ENCODE measurements at regions not wholly inside any gene's neighbourhood (a gene's known extent, or its start where the extent isn't known, plus 50 kb on each side); places are given as distances from the start of the nearest gene placed in this dataset.

DNA sequence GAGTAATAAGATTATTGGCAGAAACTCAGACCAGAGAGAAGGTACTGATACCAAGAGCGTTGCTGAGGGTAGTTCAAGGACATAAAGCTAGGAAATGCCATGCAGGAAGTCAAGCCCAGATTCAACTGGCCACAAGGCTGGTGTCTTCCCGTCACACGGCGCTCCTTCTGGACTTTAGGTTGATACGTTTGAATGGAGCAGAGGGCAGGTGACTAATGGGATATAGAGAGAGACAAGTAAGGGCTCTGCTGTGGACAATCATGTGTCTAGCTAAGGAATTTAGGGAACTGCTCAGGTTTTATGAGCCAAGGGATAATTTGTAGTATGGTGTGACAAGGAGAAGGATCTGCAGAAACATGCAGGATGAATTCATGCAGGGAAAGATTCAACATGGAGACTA, 83.9 kb upstream of the MC2R start:
- ChIA-PET CTCF (no interaction called here), POLR2A (ENCODE audit: low non-redundant PET) (no interaction called here)

GRCh38 chr18:13998571-13998970, 83.2 kb upstream of the MC2R start:
- no peak overlapping the region for H3K27ac ChIP-seq
- ChIA-PET POLR2A (ENCODE audit: low non-redundant PET) (no interaction called here), CTCF (no interaction called here)
- DNase-seq (ENCODE audit: low spot score): no peak
- TF ChIP-seq CTCF (conservative IDR thresholded peaks at IDR 0.05; ENCODE audit: low read depth): no peak

More for the DNA sequence above, 83.9 kb upstream of the MC2R start:
- no peak for TF ChIP-seq CTCF (conservative IDR thresholded peaks at IDR 0.05; ENCODE audit: low read depth)
- DNase-seq (ENCODE audit: low spot score): no peak
- H3K27ac ChIP-seq: no peak overlapping the region

GRCh38 chr18:13993730-13994129, 78.4 kb upstream of the MC2R start:
- TF ChIP-seq CTCF (conservative IDR thresholded peaks at IDR 0.05; ENCODE audit: low read depth): no peak
- CTCF ChIA-PET: no interaction called here

GRCh38 chr18:13992826-13993540, 77.6 kb upstream of the MC2R start:
- ChIA-PET CTCF (no interaction called here), POLR2A (ENCODE audit: low non-redundant PET) (no interaction called here)
- H3K27ac ChIP-seq: no peak overlapping the region
- TF ChIP-seq CTCF (conservative IDR thresholded peaks at IDR 0.05; ENCODE audit: low read depth): no peak
- no peak for DNase-seq (ENCODE audit: low spot score)

More at GRCh38 chr18:13993730-13994129, 78.4 kb upstream of the MC2R start:
- POLR2A ChIA-PET (ENCODE audit: low non-redundant PET): no interaction called here
- no peak for DNase-seq (ENCODE audit: low spot score)
- H3K27ac ChIP-seq: no peak overlapping the region

- no peak for TF ChIP-seq CTCF (conservative IDR thresholded peaks at IDR 0.05; ENCODE audit: low read depth)
- H3K27ac ChIP-seq: no peak overlapping the region
- ChIA-PET POLR2A (ENCODE audit: low non-redundant PET) (no interaction called here), CTCF (no interaction called here)
- DNase-seq (ENCODE audit: low spot score): no peak
Observed at GRCh38 chr18:13989199-13989598, 73.9 kb upstream of the MC2R start.

DNA sequence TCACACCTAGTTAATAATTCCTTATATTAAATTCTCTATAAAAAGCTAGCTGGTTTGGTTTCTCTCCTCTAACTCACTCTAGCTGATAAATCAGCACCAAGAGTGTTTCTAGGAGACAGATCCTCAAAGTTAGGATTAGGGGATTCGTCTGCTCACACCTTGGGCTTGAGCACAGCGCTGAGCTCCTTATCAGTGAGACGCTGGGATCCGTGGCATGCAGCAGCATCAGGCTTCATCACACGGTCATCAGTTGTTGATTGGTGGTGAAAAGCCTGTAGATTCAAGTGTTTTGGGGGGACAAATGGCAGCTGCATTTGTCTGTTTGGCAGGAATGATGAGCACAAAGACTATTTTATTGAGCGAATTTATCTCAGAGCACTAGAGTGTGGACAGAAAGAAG, 72.6 kb upstream of the MC2R start:
- POLR2A ChIA-PET (ENCODE audit: low non-redundant PET): no interaction called here

More for the DNA sequence above, 72.6 kb upstream of the MC2R start:
- no peak for TF ChIP-seq CTCF (conservative IDR thresholded peaks at IDR 0.05; ENCODE audit: low read depth)
- DNase-seq (ENCODE audit: low spot score): no peak
- CTCF ChIA-PET: no interaction called here
- no peak overlapping the region for H3K27ac ChIP-seq

Measured in RWPE1 (cell line).